IMR-90 (cell line): ENCODE measurements at regions not wholly inside any gene's neighbourhood (a gene's known extent, or its start where the extent isn't known, plus 50 kb on each side); places are given as distances from the start of the nearest gene placed in this dataset.

ENCODE experiments used
- ATAC-seq: fragments of 200-7000 bp; cut with Tn5 transposase; 2 replicates; pipeline ENCODE4 v1.9.1; 2020; ENCODE audit warnings: low read depth, mild to moderate bottlenecking, moderate library complexity
- BruUV-seq: library from RNA; stranded (reverse); fragments of 400-500 nt; replicated peaks from 2 replicates; lab custom pipeline; 2021; lab: Mats Ljungman, UMichigan
- CTCF ChIA-PET: fragments of 300-600 bp; formaldehyde crosslinking; extraction: SDS; loops from one replicate; lab custom pipeline; 2021; ENCODE audit warnings: antibody characterized with exemption; lab: Yijun Ruan, JAX
- POLR2A ChIA-PET: fragments of 300-600 bp; sonication (Branson Sonifier 250); formaldehyde crosslinking; loops from one replicate; lab custom pipeline; 2022; ENCODE audit warnings: antibody characterized with exemption; ENCODE audit not compliant: unreplicated experiment; lab: Charles Lee
- DNase-seq: peaks from one replicate; pipeline ENCODE4 v3.0.0; 2013
- H2AFZ ChIP-seq: replicated peaks from 2 replicates; pipeline ENCODE3; 2013; ENCODE audit warnings: low read length, mild to moderate bottlenecking; ENCODE audit not compliant: poor library complexity
- H2AK5ac ChIP-seq: 2 replicates; pipeline ENCODE4 v1.6.1; 2013; ENCODE audit warnings: low read depth, low read length, inconsistent platforms
- H2AK9ac ChIP-seq: replicated peaks from 2 replicates; pipeline ENCODE3; 2013; ENCODE audit warnings: mild to moderate bottlenecking, low read depth, low read length, moderate library complexity; ENCODE audit not compliant: poor library complexity
- H2BK120ac ChIP-seq: 2 replicates; pipeline ENCODE4 v1.6.1; 2013; ENCODE audit warnings: low read depth, low read length, inconsistent platforms
- H2BK15ac ChIP-seq: 3 replicates; pipeline ENCODE4 v1.6.1; 2013; ENCODE audit warnings: low read depth, low read length, inconsistent platforms
- H2BK20ac ChIP-seq: 2 replicates; pipeline ENCODE4 v1.6.1; 2013; ENCODE audit warnings: low read depth, mild to moderate bottlenecking, inconsistent platforms, low read length, moderate library complexity
- H2BK5ac ChIP-seq: 2 replicates; pipeline ENCODE4 v1.6.1; 2013; ENCODE audit warnings: mild to moderate bottlenecking, low read depth, low read length, inconsistent platforms; ENCODE audit not compliant: poor library complexity, severe bottlenecking
- H3K14ac ChIP-seq: replicated peaks from 2 replicates; pipeline ENCODE4 v1.6.1; 2013; ENCODE audit warnings: low read depth, low read length, inconsistent platforms
- H3K18ac ChIP-seq: 2 replicates; pipeline ENCODE4 v1.6.1; 2013; ENCODE audit warnings: low read depth, low read length, control low read depth
- H3K23ac ChIP-seq: 2 replicates; pipeline ENCODE4 v1.6.1; 2013; ENCODE audit warnings: low read depth, low read length, inconsistent platforms
- H3K27ac ChIP-seq: 2 replicates; pipeline ENCODE4 v1.5.1; 2013; ENCODE audit warnings: mild to moderate bottlenecking, control low read depth, low read length; ENCODE audit not compliant: insufficient read depth
- H3K27me3 ChIP-seq: 2 replicates; pipeline ENCODE4 v1.6.1; 2013; ENCODE audit warnings: low read length; ENCODE audit not compliant: control insufficient read depth, insufficient read depth
- H3K36me3 ChIP-seq: 2 replicates; pipeline ENCODE4 v1.6.1; 2013; ENCODE audit warnings: low read length, mixed read lengths; ENCODE audit not compliant: control insufficient read depth, insufficient read depth
- H3K4ac ChIP-seq: 2 replicates; pipeline ENCODE4 v1.6.1; 2013; ENCODE audit warnings: low read depth, low read length, inconsistent platforms
- H3K4me1 ChIP-seq: 2 replicates; pipeline ENCODE4 v1.6.1; 2013; ENCODE audit warnings: low read length, mixed read lengths; ENCODE audit not compliant: control insufficient read depth, insufficient read depth
- H3K4me2 ChIP-seq: 2 replicates; pipeline ENCODE4 v1.6.1; 2013; ENCODE audit warnings: low read depth, mild to moderate bottlenecking, control low read depth, low read length, moderate library complexity
- H3K4me3 ChIP-seq: 2 replicates; pipeline ENCODE4 v1.5.1; 2013; ENCODE audit warnings: low read depth, mild to moderate bottlenecking, control low read depth, low read length, moderate library complexity; ENCODE audit not compliant: insufficient read depth
- H3K56ac ChIP-seq: 2 replicates; pipeline ENCODE4 v1.6.1; 2013; ENCODE audit warnings: low read length, inconsistent platforms; ENCODE audit not compliant: insufficient read depth; ENCODE audit errors: extremely low read depth
- H3K79me1 ChIP-seq, 2 experiments: 2 replicates each; pipeline ENCODE4 v1.6.1; 2013; ENCODE audit warnings: low read length in 2 of 2, inconsistent platforms in 1 of 2, low read depth in 1 of 2
- H3K9ac ChIP-seq: 2 replicates; pipeline ENCODE4 v1.6.1; 2013; ENCODE audit warnings: low read depth, low read length, control low read depth
- H3K9me1 ChIP-seq: 2 replicates; pipeline ENCODE4 v1.6.1; 2013; ENCODE audit warnings: low read length, inconsistent platforms; ENCODE audit not compliant: insufficient read depth
- H3K9me3 ChIP-seq: 2 replicates; pipeline ENCODE4 v1.6.1; 2013; ENCODE audit warnings: low read length; ENCODE audit not compliant: control insufficient read depth, insufficient read depth
- H4K20me1 ChIP-seq: 2 replicates; pipeline ENCODE4 v1.6.1; 2013; ENCODE audit warnings: low read length, inconsistent platforms; ENCODE audit not compliant: insufficient read depth
- H4K5ac ChIP-seq: 2 replicates; pipeline ENCODE4 v1.6.1; 2013; ENCODE audit warnings: mild to moderate bottlenecking, low read depth, low read length, control low read depth
- H4K8ac ChIP-seq, 2 experiments: 2 replicates each; pipeline ENCODE4 v1.6.1; 2013; ENCODE audit warnings: low read depth in 2 of 2, low read length in 2 of 2, control low read depth in 1 of 2, inconsistent platforms in 1 of 2
- H4K91ac ChIP-seq: 2 replicates; pipeline ENCODE4 v1.6.1; 2013; ENCODE audit warnings: low read depth, low read length, inconsistent platforms; ENCODE audit not compliant: insufficient read depth
- NFE2L2 ChIP-seq: fragments of 150-350 bp; IDR thresholded peaks from 2 replicates; pipeline ENCODE4 v1.6.1; 2016; ENCODE audit warnings: low read depth, mild to moderate bottlenecking, low read length
- WGBS, 2 experiments: methylation state at CpG; one replicate each; pipeline versions ENCODE4 v1.1.5 to v1.1.7; 2013; ENCODE audit warnings: missing lambda C conversion rate in 2 of 2; ENCODE audit not compliant: insufficient read length in 1 of 2; ENCODE audit errors: extremely low coverage in 2 of 2; 5-methylcytosine and 5-hydroxymethylcytosine counted together
- dilution Hi-C: fragments of 300-500 bp; cut with HindIII; formaldehyde crosslinking; loops from one replicate; pipeline ENCODE4 v1.14.3; 2018; ENCODE audit warnings: low sequenced_read_pairs; ENCODE audit not compliant: unreplicated experiment
- in situ Hi-C: fragments of 300-500 bp; cut with MboI; formaldehyde crosslinking; loops from 3 replicates; pipeline ENCODE4 v1.14.3; 2019; ENCODE audit warnings: low sequenced_read_pairs, inconsistent platforms, mixed read lengths
- intact Hi-C: fragments of 100-400 bp; cut with micrococcal nuclease; formaldehyde crosslinking; loops from 2 replicates; pipeline ENCODE4 v1.10.0; 2022

DNA sequence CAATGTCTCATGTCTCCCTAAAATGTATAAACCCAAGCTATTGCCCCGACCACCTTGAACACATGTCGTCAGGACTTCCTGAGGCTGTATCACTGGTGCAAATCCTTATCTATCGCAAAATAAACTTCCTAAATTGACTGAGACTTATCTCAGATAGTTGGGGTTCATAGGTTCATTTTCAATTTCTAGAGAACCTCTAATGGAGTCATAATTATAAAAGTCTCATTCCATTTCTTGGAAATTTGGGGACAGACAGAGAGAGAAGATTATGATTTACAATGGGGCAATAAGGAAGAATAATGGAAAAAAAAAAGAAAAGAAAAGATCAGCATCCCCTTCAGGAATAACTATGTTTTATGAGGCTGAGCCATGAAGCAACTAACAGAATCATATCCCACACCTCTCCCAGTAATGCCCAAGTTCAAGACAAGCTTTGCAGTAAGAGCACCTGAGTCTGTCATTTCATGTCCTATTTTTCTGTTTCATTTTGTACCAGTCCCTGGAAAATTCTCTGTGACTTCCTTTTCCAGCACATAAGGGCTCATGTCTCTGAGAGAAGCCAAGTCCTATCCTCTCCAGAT is 70.0 kb upstream of the ETS2 start:
- H2BK120ac ChIP-seq, result peak overlapping the region; percentile 17; the same call in 1 of the 2 replicates
- no peak overlapping the region for H2AK9ac ChIP-seq
- no peak overlapping the region for H2AFZ ChIP-seq
- no TSS peak for BruUV-seq
- in situ Hi-C loops, result loop anchor here (10.0 kb wide), 1 partner anchor 389 kb away; no protein-coding TSS in a partner anchor
- no peaks in the 10 kb centered on the region for H3K79me1 ChIP-seq
- H2BK5ac ChIP-seq, result no peak overlapping the region
- 0 out of 2 replicates have a peak overlapping the region, but pooled peaks have one; percentile 42 for H3K14ac ChIP-seq
- H3K9ac ChIP-seq, result no peak overlapping the region
- intact Hi-C loops, result loop anchor here (2.0 to 10.0 kb wide), 2 partner anchors 179 to 249 kb away; no protein-coding TSS in a partner anchor
- no peaks in the 10 kb centered on the region; the same call in 1 of the 2 replicates for H3K27me3 ChIP-seq
- ChIA-PET CTCF (interaction anchor here (0.6 to 3.3 kb wide), 4 partner anchors 12 to 402 kb away, joined by 3 to 18 read pairs (median 4); no protein-coding TSS in a partner anchor), POLR2A (no interaction called here)
- peaks cover under 1% of the 10 kb centered on the region; the same call in 1 of the 2 replicates for H3K9me1 ChIP-seq
- dilution Hi-C loops, result no loop called here
- H3K4me3 ChIP-seq, result no peak overlapping the region
- ATAC-seq (no peak), DNase-seq (no peak)
- H3K4me2 ChIP-seq, result no peak overlapping the region
- peak overlapping the region; percentile 42; the same call in 2 of the 3 replicates for H2BK15ac ChIP-seq
- no CpG with 5 or more reads among the region's 3 CpGs for WGBS, 2 experiments
- H2BK20ac ChIP-seq, result 0 out of 2 replicates have a peak overlapping the region, but pooled peaks have one; percentile 6
- peak overlapping the region; percentile 13; the same call in 1 of the 2 replicates for H4K91ac ChIP-seq
- no peak overlapping the region for H3K4ac ChIP-seq
- no peaks in the 10 kb centered on the region for H3K9me3 ChIP-seq
- no peaks in the 10 kb centered on the region for H3K36me3 ChIP-seq
- H3K27ac ChIP-seq, result no peak overlapping the region
- H3K23ac ChIP-seq, result no peak overlapping the region; the same call in 1 of the 2 replicates
- H4K20me1 ChIP-seq, result no peaks in the 10 kb centered on the region
- no peak overlapping the region for H3K56ac ChIP-seq
- no peak overlapping the region for H4K5ac ChIP-seq
- peak overlapping the region; percentile 37; the same call in 1 of the 2 replicates for H2AK5ac ChIP-seq
- no peak overlapping the region; a peak in 1 of 4 replicates for H4K8ac ChIP-seq
- no peaks in the 10 kb centered on the region for H3K4me1 ChIP-seq
- no peak for TF ChIP-seq NFE2L2
- no peak overlapping the region for H3K18ac ChIP-seq
